Fibroblast of the aortic adventitia (primary cell): ENCODE measurements at regions not wholly inside any gene's neighbourhood (a gene's known extent, or its start where the extent isn't known, plus 50 kb on each side); places are given as distances from the start of the nearest gene placed in this dataset.

Experiments used
- DNase-seq: peaks from one replicate; pipeline ENCODE4 v3.0.0-alpha.2; 2010; ENCODE audit warnings: low read depth
- H3K4me3 ChIP-seq: 2 replicates; pipeline ENCODE4 v1.5.1; 2011; ENCODE audit warnings: low read depth, mild to moderate bottlenecking, control low read depth, low read length, moderate library complexity
- CTCF ChIP-seq: IDR thresholded peaks from 2 replicates; pipeline ENCODE4 v1.5.1; 2011; ENCODE audit warnings: mild to moderate bottlenecking, low read length, control low read depth, inconsistent platforms; ENCODE audit not compliant: insufficient read depth

- no peak for DNase-seq
- no peak overlapping the region for H3K4me3 ChIP-seq
- no peak for TF ChIP-seq CTCF
These were observed 130.6 kb upstream of the FERMT1 start for GRCh38 chr20:6253396-6253795.

- no peak for DNase-seq
- TF ChIP-seq CTCF = no peak
These were observed 122.6 kb upstream of the FERMT1 start for GRCh38 chr20:6245436-6245835.

GRCh38 chr20:6241591-6241990 is 118.8 kb upstream of the FERMT1 start:
- DNase-seq = no peak
- no peak for TF ChIP-seq CTCF
- no peak overlapping the region for H3K4me3 ChIP-seq

More at GRCh38 chr20:6245436-6245835, 122.6 kb upstream of the FERMT1 start:
- no peak overlapping the region for H3K4me3 ChIP-seq

- DNase-seq = no peak
- TF ChIP-seq CTCF = no peak
- H3K4me3 ChIP-seq = no peak overlapping the region
These were observed 117.2 kb upstream of the FERMT1 start for GRCh38 chr20:6240059-6240458.

GRCh38 chr20:6238421-6238820 is 115.6 kb upstream of the FERMT1 start:
- no peak overlapping the region for H3K4me3 ChIP-seq
- TF ChIP-seq CTCF = no peak
- DNase-seq = no peak

- H3K4me3 ChIP-seq = no peak overlapping the region
- TF ChIP-seq CTCF = no peak
- DNase-seq = no peak
These were observed 112.7 kb upstream of the FERMT1 start for GRCh38 chr20:6235510-6235909.

GRCh38 chr20:6232436-6232835 is 109.6 kb upstream of the FERMT1 start:
- no peak for TF ChIP-seq CTCF
- DNase-seq = no peak
- H3K4me3 ChIP-seq = no peak overlapping the region
